ENCODE measurements at regions not wholly inside any gene's neighbourhood (a gene's known extent, or its start where the extent isn't known, plus 50 kb on each side); places are given as distances from the start of the nearest gene placed in this dataset.

GRCh38 chr5:110359221-110359620 is 367.2 kb downstream of the TMEM232 start:
- TF ChIP-seq CTCF (conservative IDR thresholded peaks at IDR 0.05; ENCODE audit: low read length) (no peak), EZH2phosphoT487 (IDR thresholded peaks at IDR 0.05; ENCODE audit: borderline replicate concordance, low read depth, low read length) (no peak)
